Lung (tissue), 11 donors: ENCODE measurements at regions not wholly inside any gene's neighbourhood (a gene's known extent, or its start where the extent isn't known, plus 50 kb on each side); places are given as distances from the start of the nearest gene placed in this dataset.

ENCODE experiments used
- ATAC-seq: fragments of 200-7000 bp; cut with Tn5 transposase; one replicate; pipeline ENCODE4 v1.9.1; 2020; ENCODE audit warnings: moderate number of reproducible peaks; ENCODE audit not compliant: insufficient read depth, low FRiP score
- DNase-seq, 3 donors: peaks; one replicate each; pipeline ENCODE4 v3.0.0-alpha.2; 2013 to 2017
- H3K27ac ChIP-seq, 2 donors: one replicate each; pipeline ENCODE4 v1.5.1; 2013; ENCODE audit warnings: mild to moderate bottlenecking in 2 of 2, moderate library complexity in 2 of 2, control low read depth in 1 of 2, inconsistent platforms in 1 of 2, low read depth in 1 of 2, low read length in 1 of 2
- H3K27me3 ChIP-seq, 3 donors: one replicate each; pipeline ENCODE4 v1.5.1; 2013; ENCODE audit warnings: low read length in 2 of 3; ENCODE audit not compliant: control insufficient read depth in 3 of 3, insufficient read depth in 3 of 3
- H3K36me3 ChIP-seq, 4 donors: one replicate each; pipeline ENCODE4 v1.5.1; 2013; ENCODE audit warnings: low read length in 4 of 4, mild to moderate bottlenecking in 1 of 4, moderate library complexity in 1 of 4; ENCODE audit not compliant: control insufficient read depth in 4 of 4, insufficient read depth in 4 of 4
- H3K4me1 ChIP-seq, 5 donors: one replicate each; pipeline ENCODE4 v1.5.1; 2013; ENCODE audit warnings: low read length in 5 of 5, mild to moderate bottlenecking in 2 of 5, moderate library complexity in 1 of 5; ENCODE audit not compliant: control insufficient read depth in 5 of 5, insufficient read depth in 5 of 5
- H3K4me3 ChIP-seq: one replicate; pipeline ENCODE4 v1.5.1; 2013; ENCODE audit warnings: mild to moderate bottlenecking, control low read depth, moderate library complexity
- H3K9ac ChIP-seq, 2 donors: one replicate each; pipeline ENCODE4 v1.5.1; 2013; ENCODE audit warnings: low read length in 2 of 2, control low read depth in 1 of 2; ENCODE audit not compliant: insufficient read depth in 1 of 2
- H3K9me3 ChIP-seq, 4 donors: one replicate each; pipeline ENCODE4 v1.5.1; 2013; ENCODE audit warnings: low read length in 3 of 4, mild to moderate bottlenecking in 1 of 4, moderate library complexity in 1 of 4; ENCODE audit not compliant: control insufficient read depth in 4 of 4, insufficient read depth in 3 of 4
- CTCF ChIP-seq: IDR thresholded peaks from 2 replicates; pipeline ENCODE4 v1.5.1; 2012; ENCODE audit warnings: mild to moderate bottlenecking; ENCODE audit errors: control extremely low read depth, extremely low read depth
- WGBS, 2 donors: extraction: QIAGEN DNeasy Blood & Tissue Kit; methylation state at CpG; one replicate each; pipeline ENCODE4 v1.1.7; 2013; 5-methylcytosine and 5-hydroxymethylcytosine counted together
- donor health status: control.
- donor health status: control.
- donor health status: Bipolar disorder and iron deficiency.
- donor health status: healthy.
- donor health status: DM: yes; HTN: yes; CAD: no.

- no peak for TF ChIP-seq CTCF
- Histone ChIP-seq H3K27me3 (no peaks in the 10 kb centered on the region), H3K36me3 (no peaks in the 10 kb centered on the region), H3K4me1 (no peaks in the 10 kb centered on the region), H3K4me3 (no peak overlapping the region), H3K9me3 (no peaks in the 10 kb centered on the region), H3K27ac (no peak overlapping the region), H3K9ac (no peak overlapping the region)
- no peak for DNase-seq
- WGBS, 2 donors = 79 to 81% methylated on average over 3 of the region's 3 CpGs
- no peak for ATAC-seq
Measured at GRCh38 chr18:57854726-57855125, 51.6 kb upstream of the ATP8B1 start.

DNA sequence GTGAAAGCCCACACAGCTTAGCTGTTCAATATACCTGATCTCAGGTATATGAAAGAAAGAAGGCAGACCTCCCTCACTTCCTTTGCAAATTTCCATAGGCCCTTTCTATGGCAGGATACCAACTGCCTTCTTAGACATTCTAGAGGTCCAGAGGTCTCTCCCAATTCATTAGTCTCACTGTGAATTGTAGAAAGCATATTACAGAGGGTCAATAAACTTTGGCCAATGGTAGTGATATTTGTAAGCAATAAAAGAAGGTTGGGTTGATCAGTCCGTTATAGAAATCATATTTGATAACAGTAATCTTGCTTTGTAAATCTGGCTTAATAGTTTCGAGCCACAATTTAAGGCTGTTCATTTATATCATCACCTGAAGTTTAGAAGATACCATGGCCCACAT is 50.7 kb upstream of the ATP8B1 start:
- Histone ChIP-seq H3K9ac (no peak overlapping the region), H3K27me3 (no peaks in the 10 kb centered on the region), H3K36me3 (no peaks in the 10 kb centered on the region), H3K27ac (no peak overlapping the region), H3K9me3 (no peaks in the 10 kb centered on the region), H3K4me1 (peaks cover 0 to 2% (median 0%) of the 10 kb centered on the region in 5 donors), H3K4me3 (no peak overlapping the region)
- no peak for ATAC-seq
- no peak for DNase-seq
- no peak for TF ChIP-seq CTCF
- WGBS, 2 donors = 95 to 96% methylated on average over 2 of the region's 2 CpGs

DNA sequence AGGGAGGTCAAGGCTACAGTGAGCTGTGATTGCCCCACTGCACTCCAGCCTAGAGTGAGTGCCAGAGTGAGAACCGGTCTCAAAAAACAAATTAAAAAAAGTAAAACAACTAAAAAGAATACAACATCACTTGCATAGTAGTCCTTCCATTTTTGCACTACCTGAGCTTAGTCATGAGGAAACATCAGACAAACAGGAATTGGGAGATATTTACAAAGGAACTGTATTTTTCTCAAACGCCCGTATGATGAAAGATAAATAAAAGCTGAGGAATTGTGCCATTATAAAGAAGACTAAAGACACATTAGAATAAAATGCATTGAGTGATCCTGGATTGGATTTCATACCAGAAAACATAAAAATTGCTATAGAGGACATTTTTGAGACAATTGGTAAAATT is 50.0 kb upstream of the ATP8B1 start:
- TF ChIP-seq CTCF = no peak
- peaks cover 0 to 3% (median 0%) of the 10 kb centered on the region in 5 donors for H3K4me1 ChIP-seq

More for the DNA sequence above, 50.0 kb upstream of the ATP8B1 start:
- no peaks in the 10 kb centered on the region for H3K27me3 ChIP-seq
- ATAC-seq (no peak), DNase-seq (no peak)
- H3K36me3 ChIP-seq = no peaks in the 10 kb centered on the region
- no peak overlapping the region for H3K4me3 ChIP-seq
- H3K27ac ChIP-seq = no peak overlapping the region
- 61 to 69% methylated on average over 3 of the region's 3 CpGs for WGBS, 2 donors
- no peaks in the 10 kb centered on the region for H3K9me3 ChIP-seq
- no peak overlapping the region for H3K9ac ChIP-seq
